Activated B cell treated with CpG ODN at 0.5 μM for 24 hours (primary cell): ENCODE measurements at regions not wholly inside any gene's neighbourhood (a gene's known extent, or its start where the extent isn't known, plus 50 kb on each side); places are given as distances from the start of the nearest gene placed in this dataset.
"Not testable (repeated sequence)": the region's sequence is repeated elsewhere in the genome, so short reads cannot be mapped to it uniquely, and the experiment has no call there.

Experiments used
- ATAC-seq: fragments of 200-7000 bp; cut with Tn5 transposase; one replicate; pipeline ENCODE4 v1.10.0; 2021; ENCODE audit warnings: low read depth, mild to moderate bottlenecking, moderate library complexity
- CTCF ChIA-PET: fragments of 350-600 bp; sonication (Branson Sonifier 250); formaldehyde crosslinking; loops from one replicate; lab custom pipeline; 2021; ENCODE audit warnings: antibody characterized with exemption; lab: Charles Lee
- POLR2A ChIA-PET: fragments of 350-600 bp; sonication (Branson Sonifier 250); formaldehyde crosslinking; loops from one replicate; lab custom pipeline; 2021; ENCODE audit warnings: antibody characterized with exemption; lab: Charles Lee
- DNase-seq: peaks from one replicate; pipeline ENCODE4 v3.0.0; 2022
- H3K27ac Mint-ChIP-seq: one replicate; pipeline ENCODE4 v1.8.0; 2020; ENCODE audit warnings: mixed read lengths
- H3K27me3 Mint-ChIP-seq: one replicate; pipeline ENCODE4 v1.8.0; 2021; ENCODE audit warnings: mixed read lengths
- H3K36me3 Mint-ChIP-seq: one replicate; pipeline ENCODE4 v1.8.0; 2021; ENCODE audit warnings: low read depth, mixed read lengths
- H3K4me1 Mint-ChIP-seq: one replicate; pipeline ENCODE4 v1.8.0; 2021; ENCODE audit warnings: mixed read lengths
- H3K4me3 Mint-ChIP-seq: one replicate; pipeline ENCODE4 v1.8.0; 2020; ENCODE audit warnings: mild to moderate bottlenecking, mixed read lengths
- H3K9me3 Mint-ChIP-seq: one replicate; pipeline ENCODE4 v1.8.0; 2020; ENCODE audit warnings: mixed read lengths
- intact Hi-C: fragments of 100-400 bp; cut with micrococcal nuclease; formaldehyde crosslinking; loops from one replicate; pipeline ENCODE4 v1.15.1; 2024
- TF ChIP-seq, protein P1 (sequence below): fragments of 200-600 bp; IDR thresholded peaks from one replicate; pipeline ENCODE4 v1.8.0; 2022; ENCODE audit warnings: antibody characterized with exemption, mild to moderate bottlenecking

DNA sequence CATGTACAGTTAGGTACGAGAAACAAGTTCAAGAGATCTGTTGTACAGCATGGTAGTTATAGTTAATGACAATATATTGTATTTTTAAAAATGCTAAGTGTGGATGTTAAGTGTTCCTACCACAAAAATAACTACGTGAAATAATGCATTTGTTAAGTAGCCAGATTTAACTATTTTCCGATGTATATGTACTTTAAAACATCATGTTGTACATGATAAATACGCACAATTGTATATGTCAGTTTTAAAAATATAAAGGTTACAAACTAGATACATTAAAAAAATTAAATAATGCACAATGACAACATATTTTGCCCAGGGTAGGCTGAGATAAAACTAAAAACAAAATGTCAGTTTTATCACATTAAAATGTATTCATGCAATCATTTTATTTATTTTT, 285.1 kb upstream of the DCN start:
- H3K27ac Mint-ChIP-seq: no peak overlapping the region
- DNase-seq: no peak
- intact Hi-C loops: no loop called here
- CTCF ChIA-PET: no interaction called here
- POLR2A ChIA-PET: no interaction called here
- peaks cover 5% of the 10 kb centered on the region for H3K9me3 Mint-ChIP-seq
- no peaks in the 10 kb centered on the region for H3K27me3 Mint-ChIP-seq
- TF ChIP-seq, protein P1, sequence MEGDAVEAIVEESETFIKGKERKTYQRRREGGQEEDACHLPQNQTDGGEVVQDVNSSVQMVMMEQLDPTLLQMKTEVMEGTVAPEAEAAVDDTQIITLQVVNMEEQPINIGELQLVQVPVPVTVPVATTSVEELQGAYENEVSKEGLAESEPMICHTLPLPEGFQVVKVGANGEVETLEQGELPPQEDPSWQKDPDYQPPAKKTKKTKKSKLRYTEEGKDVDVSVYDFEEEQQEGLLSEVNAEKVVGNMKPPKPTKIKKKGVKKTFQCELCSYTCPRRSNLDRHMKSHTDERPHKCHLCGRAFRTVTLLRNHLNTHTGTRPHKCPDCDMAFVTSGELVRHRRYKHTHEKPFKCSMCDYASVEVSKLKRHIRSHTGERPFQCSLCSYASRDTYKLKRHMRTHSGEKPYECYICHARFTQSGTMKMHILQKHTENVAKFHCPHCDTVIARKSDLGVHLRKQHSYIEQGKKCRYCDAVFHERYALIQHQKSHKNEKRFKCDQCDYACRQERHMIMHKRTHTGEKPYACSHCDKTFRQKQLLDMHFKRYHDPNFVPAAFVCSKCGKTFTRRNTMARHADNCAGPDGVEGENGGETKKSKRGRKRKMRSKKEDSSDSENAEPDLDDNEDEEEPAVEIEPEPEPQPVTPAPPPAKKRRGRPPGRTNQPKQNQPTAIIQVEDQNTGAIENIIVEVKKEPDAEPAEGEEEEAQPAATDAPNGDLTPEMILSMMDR: no peak
- no peaks in the 10 kb centered on the region for H3K36me3 Mint-ChIP-seq
- H3K4me1 Mint-ChIP-seq: no peaks in the 10 kb centered on the region
- ATAC-seq: no peak
- H3K4me3 Mint-ChIP-seq: no peak overlapping the region

DNA sequence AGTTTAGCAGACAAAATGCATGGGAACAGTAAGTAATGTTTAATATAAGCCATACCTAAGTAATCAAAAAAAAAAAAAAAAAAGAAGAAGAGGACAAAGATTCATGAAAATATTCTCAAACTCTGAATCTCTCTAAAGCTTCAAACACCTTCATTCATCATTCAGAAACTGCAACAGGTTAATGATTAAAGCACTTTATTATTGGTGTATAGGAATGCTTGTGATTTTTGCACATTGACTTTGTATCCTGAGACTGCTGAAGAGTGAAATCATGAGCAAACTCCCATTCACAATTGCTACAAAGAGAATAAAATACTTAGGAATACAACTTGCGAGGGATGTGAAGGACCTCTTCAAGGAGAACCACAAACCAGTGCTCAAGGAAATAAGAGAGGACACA, 278.4 kb upstream of the DCN start:
- intact Hi-C loops: no loop called here
- Mint-ChIP-seq H3K4me3 (no peak overlapping the region), H3K27ac (no peak overlapping the region), H3K36me3 (no peaks in the 10 kb centered on the region), H3K9me3 (peaks cover 2% of the 10 kb centered on the region), H3K4me1 (no peaks in the 10 kb centered on the region), H3K27me3 (peaks cover 3% of the 10 kb centered on the region)
- DNase-seq (no peak), ATAC-seq (no peak)
- TF ChIP-seq, protein P1: no peak
- POLR2A ChIA-PET: no interaction called here
- CTCF ChIA-PET: no interaction called here

DNA sequence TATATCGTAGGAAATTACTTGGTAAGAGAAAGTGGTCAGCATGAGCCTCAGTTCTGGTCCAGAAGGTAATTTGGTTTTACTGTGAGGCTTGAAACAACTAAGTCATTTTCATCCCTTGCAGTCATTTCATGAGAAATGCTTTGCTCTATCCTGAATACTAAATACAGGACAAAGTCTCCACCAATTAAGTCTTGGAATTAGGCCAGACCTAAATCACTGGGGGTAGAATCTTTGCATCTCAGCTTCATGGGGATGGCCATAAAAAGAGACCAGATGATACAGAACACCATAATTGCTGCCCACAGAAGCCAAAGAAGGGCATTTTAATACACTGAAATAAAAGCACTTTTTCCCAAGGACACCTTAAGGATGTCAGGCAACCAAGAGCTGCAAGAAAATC, 277.9 kb upstream of the DCN start:
- Mint-ChIP-seq H3K36me3 (no peaks in the 10 kb centered on the region), H3K4me3 (no peak overlapping the region), H3K9me3 (peaks cover under 1% of the 10 kb centered on the region), H3K27ac (no peak overlapping the region), H3K4me1 (no peaks in the 10 kb centered on the region), H3K27me3 (peaks cover 5% of the 10 kb centered on the region)
- no peak for DNase-seq
- ChIA-PET CTCF (no interaction called here), POLR2A (no interaction called here)
- no peak for ATAC-seq
- TF ChIP-seq, protein P1: no peak
- intact Hi-C loops: no loop called here

DNA sequence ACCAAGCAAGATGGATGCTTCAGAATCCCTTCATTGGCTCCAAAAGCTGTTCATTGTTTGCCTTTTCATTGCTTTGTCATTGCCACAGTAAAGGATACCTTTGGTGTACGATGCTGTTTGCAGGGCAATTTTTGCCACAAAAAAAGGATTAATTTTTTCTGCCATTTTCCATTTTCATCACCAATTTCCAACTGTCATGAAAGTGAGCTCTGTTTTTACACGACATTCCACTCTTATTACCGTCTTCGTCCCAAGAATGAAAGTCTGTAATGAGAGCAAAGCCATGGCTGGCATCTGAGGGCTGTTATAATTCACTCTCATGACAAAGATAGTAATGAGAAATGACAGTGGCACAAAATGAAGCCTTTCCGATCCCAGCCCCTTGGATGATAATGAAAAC, 272.7 kb upstream of the DCN start:
- ATAC-seq: no peak
- H3K27ac Mint-ChIP-seq: no peak overlapping the region
- no peaks in the 10 kb centered on the region for H3K4me1 Mint-ChIP-seq

DNA sequence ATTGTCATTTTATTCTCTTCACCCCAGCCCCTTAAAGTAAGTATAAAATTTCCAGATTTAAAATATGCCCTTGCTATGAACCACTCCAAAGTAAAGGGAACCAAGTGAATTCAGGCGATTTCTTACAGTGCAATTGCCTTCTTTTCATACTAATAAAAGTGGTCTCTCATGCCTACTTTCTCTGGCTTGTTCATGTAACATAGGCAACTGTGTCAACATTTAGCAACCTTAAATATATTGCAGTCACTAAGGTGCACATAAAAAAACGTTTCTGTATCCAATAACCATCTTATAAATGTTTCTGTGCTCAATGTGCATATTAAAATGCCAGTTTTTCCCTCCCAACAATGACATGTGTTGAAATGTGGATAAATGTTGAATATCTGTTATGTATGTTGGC, 271.6 kb upstream of the DCN start:
- Mint-ChIP-seq H3K27ac (no peak overlapping the region), H3K27me3 (peaks cover 7% of the 10 kb centered on the region), H3K4me1 (no peaks in the 10 kb centered on the region), H3K36me3 (no peaks in the 10 kb centered on the region), H3K9me3 (peaks cover 11% of the 10 kb centered on the region), H3K4me3 (no peak overlapping the region)
- CTCF ChIA-PET: no interaction called here
- POLR2A ChIA-PET: no interaction called here
- TF ChIP-seq, protein P1: no peak
- ATAC-seq (no peak), DNase-seq (no peak)
- intact Hi-C loops: no loop called here

More for the DNA sequence above, 272.7 kb upstream of the DCN start:
- Mint-ChIP-seq H3K36me3 (no peaks in the 10 kb centered on the region), H3K4me3 (no peak overlapping the region), H3K9me3 (peaks cover 7% of the 10 kb centered on the region), H3K27me3 (peaks cover 7% of the 10 kb centered on the region)
- ChIA-PET POLR2A (no interaction called here), CTCF (no interaction called here)
- no peak for DNase-seq
- intact Hi-C loops: no loop called here
- TF ChIP-seq, protein P1: no peak

DNA sequence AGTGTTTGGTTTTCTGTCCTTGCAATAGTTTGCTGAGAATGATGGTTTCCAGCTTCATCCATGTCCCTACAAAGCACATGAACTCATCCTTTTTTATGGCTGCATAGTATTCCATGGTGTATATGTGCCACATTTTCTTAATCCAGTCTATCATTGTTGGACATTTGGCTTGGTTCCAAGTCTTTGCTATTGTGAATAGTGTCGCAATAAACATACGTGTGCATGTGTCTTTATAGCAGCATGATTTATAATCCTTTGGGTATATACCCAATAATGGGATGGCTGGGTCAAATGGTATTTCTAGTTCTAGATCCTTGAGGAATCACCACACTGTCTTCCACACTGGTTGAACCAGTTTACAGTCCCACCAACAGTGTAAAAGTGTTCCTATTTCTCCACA, 269.8 kb upstream of the DCN start:
- H3K27ac Mint-ChIP-seq, CTCF ChIA-PET, H3K36me3 Mint-ChIP-seq, H3K27me3 Mint-ChIP-seq, H3K4me1 Mint-ChIP-seq, ATAC-seq, POLR2A ChIA-PET, H3K4me3 Mint-ChIP-seq, intact Hi-C loops, DNase-seq: not testable (repeated sequence)
- peaks cover 11% of the 10 kb centered on the region for H3K9me3 Mint-ChIP-seq
